HepG2 (cell line): ENCODE measurements at regions not wholly inside any gene's neighbourhood (a gene's known extent, or its start where the extent isn't known, plus 50 kb on each side); places are given as distances from the start of the nearest gene placed in this dataset.

Experiments used
- ATAC-seq: fragments of 200-7000 bp; cut with Tn5 transposase; 3 replicates; pipeline ENCODE4 v1.9.1; 2020; ENCODE audit warnings: mild to moderate bottlenecking, moderate library complexity
- BruUV-seq: library from RNA; stranded (reverse); fragments of 400-500 nt; replicated peaks from 2 replicates; lab custom pipeline; 2021; lab: Mats Ljungman, UMichigan
- CTCF ChIA-PET: fragments of 300-600 bp; formaldehyde crosslinking; extraction: SDS; loops from one replicate; lab custom pipeline; 2021; ENCODE audit warnings: low total read pairs, inconsistent platforms, low intra/inter-chr PET ratio; lab: Yijun Ruan, JAX
- POLR2A ChIA-PET: fragments of 350-600 bp; sonication (Branson Sonifier 250); formaldehyde crosslinking; loops from one replicate; lab custom pipeline; 2020; ENCODE audit warnings: antibody characterized with exemption, inconsistent platforms; lab: Yijun Ruan, JAX
- DNase-seq: peaks from one replicate; pipeline ENCODE4 v3.0.0-alpha.2; 2015; ENCODE audit warnings: low spot score
- FAIRE-seq: peaks from 3 replicates; lab custom pipeline; 2011; peaks lifted over from hg19 to GRCh38; lab: Jason Lieb, UNC
- H2AFZ ChIP-seq: one replicate; pipeline ENCODE4 v1.6.1; 2011; ENCODE audit warnings: low read length, inconsistent platforms
- H3K27ac ChIP-seq: fragments of 300-600 bp; 3 replicates; pipeline ENCODE4 v1.8.0; 2011; ENCODE audit warnings: mixed run types, mild to moderate bottlenecking, mixed read lengths, low read length, inconsistent platforms; ENCODE audit not compliant: insufficient read depth; ENCODE audit errors: extremely low read length
- H3K27me3 ChIP-seq, 2 experiments: fragments of 200-600 bp in 1 of 2; 2 replicates in 1 of 2; 3 replicates in 1 of 2; pipeline versions ENCODE4 v1.6.0 to v1.8.0; 2011; ENCODE audit warnings: low read length in 2 of 2, mild to moderate bottlenecking in 2 of 2, moderate library complexity in 2 of 2, inconsistent platforms in 1 of 2; ENCODE audit not compliant: insufficient read depth in 2 of 2, control insufficient read depth in 1 of 2
- H3K36me3 ChIP-seq, 2 experiments: fragments of 200-600 bp in 1 of 2; replicated peaks in 1 of 2; 2 replicates in 1 of 2; 3 replicates in 1 of 2; pipeline versions ENCODE4 v1.5.1 to v1.8.0; 2011; ENCODE audit warnings: low read length in 2 of 2, inconsistent platforms in 1 of 2; ENCODE audit not compliant: insufficient read depth in 2 of 2, control insufficient read depth in 1 of 2
- H3K4me1 ChIP-seq: 2 replicates; pipeline ENCODE4 v1.5.1; 2012; ENCODE audit warnings: low read length, inconsistent platforms; ENCODE audit not compliant: insufficient read depth
- H3K4me2 ChIP-seq: 2 replicates; pipeline ENCODE4 v1.6.0; 2011; ENCODE audit warnings: low read depth, low read length, inconsistent platforms
- H3K4me3 ChIP-seq, 3 experiments: fragments of 200-600 bp in 1 of 3; sonication (generic), shearing (Covaris generic) in 1 of 3; replicated peaks in 1 of 3; 2 replicates each; pipeline ENCODE4 v1.5.1; 2011 to 2016; ENCODE audit warnings: low read length in 3 of 3, inconsistent platforms in 2 of 3, low read depth in 2 of 3, mild to moderate bottlenecking in 2 of 3, control low read depth in 1 of 3, mixed read lengths in 1 of 3; ENCODE audit not compliant: insufficient read depth in 1 of 3
- H3K79me2 ChIP-seq: one replicate; pipeline ENCODE4 v1.6.1; 2011; ENCODE audit warnings: low read length, inconsistent platforms; ENCODE audit not compliant: insufficient read depth
- H3K9ac ChIP-seq: 2 replicates; pipeline ENCODE4 v1.6.0; 2011; ENCODE audit warnings: mild to moderate bottlenecking, low read depth, low read length, inconsistent platforms; ENCODE audit not compliant: insufficient read depth
- H3K9me3 ChIP-seq: 2 replicates; pipeline ENCODE4 v1.5.1; 2012; ENCODE audit warnings: mild to moderate bottlenecking, low read length
- H4K20me1 ChIP-seq: 2 replicates; pipeline ENCODE4 v1.6.0; 2011; ENCODE audit warnings: inconsistent platforms, mild to moderate bottlenecking, low read length, moderate library complexity; ENCODE audit not compliant: insufficient read depth
- DR1 ChIP-seq: sonication (generic); formaldehyde crosslinking; IDR thresholded peaks from 2 replicates; pipeline ENCODE4 v1.8.0; 2021; ENCODE audit warnings: mild to moderate bottlenecking, missing genetic modification reagents, inconsistent platforms
- ZBTB40 ChIP-seq, 2 experiments: fragments of 450-650 bp in 1 of 2; sonication (generic) in 1 of 2; formaldehyde crosslinking in 1 of 2; IDR thresholded peaks; 2 replicates each; pipeline versions ENCODE4 v1.6.1 to v1.8.0; 2016 to 2022; ENCODE audit warnings: antibody characterized with exemption in 1 of 2, mild to moderate bottlenecking in 1 of 2, missing genetic modification reagents in 1 of 2
- ZNF432 ChIP-seq: sonication (generic); formaldehyde crosslinking; IDR thresholded peaks from 2 replicates; pipeline ENCODE4 v1.5.0; 2020; ENCODE audit warnings: missing genetic modification reagents, mild to moderate bottlenecking, borderline replicate concordance
- WGBS: methylation state at CpG from one replicate; pipeline ENCODE4 v1.1.6; 2017; ENCODE audit warnings: low lambda C conversion rate; 5-methylcytosine and 5-hydroxymethylcytosine counted together
- in situ Hi-C: cut with HindIII; loops from 2 replicates; pipeline ENCODE4 v1.10.0; 2017; ENCODE audit warnings: low pct_unique_long_range_greater_than_20kb; ENCODE audit not compliant: extremely low pct_ligation_motif_present
- intact Hi-C: fragments of 100-400 bp; cut with micrococcal nuclease; formaldehyde crosslinking; loops from one replicate; pipeline ENCODE4 v1.10.0; 2022; ENCODE audit not compliant: unreplicated experiment
- TF ChIP-seq, protein P1 (sequence below): fragments of 450-650 bp; IDR thresholded peaks from 2 replicates; pipeline ENCODE4 v1.6.1; 2016

- H2AFZ ChIP-seq, result no peak overlapping the region
- ATAC-seq (no peak), FAIRE-seq (no peak), DNase-seq (no peak)
- 87% methylated on average over 2 of the region's 2 CpGs for WGBS
- in situ Hi-C loops, result no loop called here
- no peak overlapping the region for H3K9ac ChIP-seq
- no peak overlapping the region for H3K27ac ChIP-seq
- no peaks in the 10 kb centered on the region for H4K20me1 ChIP-seq
- H3K4me2 ChIP-seq, result no peak overlapping the region
- CTCF ChIA-PET, result no interaction called here
- no peaks in the 10 kb centered on the region; a peak in 1 of 5 replicates for H3K27me3 ChIP-seq
- POLR2A ChIA-PET, result no interaction called here
- no peaks in the 10 kb centered on the region for H3K9me3 ChIP-seq
- peaks cover 26% of the 10 kb centered on the region for H3K4me1 ChIP-seq
- no peaks in the 10 kb centered on the region for H3K79me2 ChIP-seq
- no peaks in the 10 kb centered on the region for H3K36me3 ChIP-seq
- no TSS peak for BruUV-seq
- H3K4me3 ChIP-seq, result no peak overlapping the region
- TF ChIP-seq ZNF432 (CRISPR knock-in tag) (no peak), ZBTB40 (IDR thresholded peaks at IDR 0.05) (no peak), ZBTB40 (CRISPR knock-in tag; IDR thresholded peaks at IDR 0.05) (no peak), DR1 (CRISPR knock-in tag) (no peak)
- TF ChIP-seq, protein P1, sequence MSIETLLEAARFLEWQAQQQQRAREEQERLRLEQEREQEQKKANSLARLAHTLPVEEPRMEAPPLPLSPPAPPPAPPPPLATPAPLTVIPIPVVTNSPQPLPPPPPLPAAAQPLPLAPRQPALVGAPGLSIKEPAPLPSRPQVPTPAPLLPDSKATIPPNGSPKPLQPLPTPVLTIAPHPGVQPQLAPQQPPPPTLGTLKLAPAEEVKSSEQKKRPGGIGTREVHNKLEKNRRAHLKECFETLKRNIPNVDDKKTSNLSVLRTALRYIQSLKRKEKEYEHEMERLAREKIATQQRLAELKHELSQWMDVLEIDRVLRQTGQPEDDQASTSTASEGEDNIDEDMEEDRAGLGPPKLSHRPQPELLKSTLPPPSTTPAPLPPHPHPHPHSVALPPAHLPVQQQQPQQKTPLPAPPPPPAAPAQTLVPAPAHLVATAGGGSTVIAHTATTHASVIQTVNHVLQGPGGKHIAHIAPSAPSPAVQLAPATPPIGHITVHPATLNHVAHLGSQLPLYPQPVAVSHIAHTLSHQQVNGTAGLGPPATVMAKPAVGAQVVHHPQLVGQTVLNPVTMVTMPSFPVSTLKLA, result no peak
- intact Hi-C loops, result no loop called here
Observed at GRCh38 chr11:27191639-27192038, 151.0 kb downstream of the BBOX1 start.
